ENCODE measurements at regions not wholly inside any gene's neighbourhood (a gene's known extent, or its start where the extent isn't known, plus 50 kb on each side); places are given as distances from the start of the nearest gene placed in this dataset.

DNA sequence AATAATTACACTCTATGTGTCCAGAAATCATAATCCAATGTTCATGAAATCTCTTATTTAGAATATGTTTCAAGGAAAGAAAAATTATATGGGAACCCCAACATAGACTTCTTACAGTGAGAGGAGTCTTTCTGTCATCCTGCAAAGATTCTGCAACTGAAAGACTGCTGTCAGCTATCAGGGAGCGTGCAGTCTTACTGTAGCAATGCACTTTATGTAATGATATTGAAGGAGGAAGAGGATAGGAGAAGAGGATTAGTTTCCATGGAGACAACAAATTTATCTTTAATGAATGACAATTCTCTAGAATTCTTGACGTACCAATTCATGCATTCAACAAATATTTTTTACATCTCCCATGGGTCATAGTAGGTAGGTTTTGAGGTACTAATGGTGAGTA lies 61.3 kb upstream of the MYT1L start:
- no peak for FAIRE-seq

DNA sequence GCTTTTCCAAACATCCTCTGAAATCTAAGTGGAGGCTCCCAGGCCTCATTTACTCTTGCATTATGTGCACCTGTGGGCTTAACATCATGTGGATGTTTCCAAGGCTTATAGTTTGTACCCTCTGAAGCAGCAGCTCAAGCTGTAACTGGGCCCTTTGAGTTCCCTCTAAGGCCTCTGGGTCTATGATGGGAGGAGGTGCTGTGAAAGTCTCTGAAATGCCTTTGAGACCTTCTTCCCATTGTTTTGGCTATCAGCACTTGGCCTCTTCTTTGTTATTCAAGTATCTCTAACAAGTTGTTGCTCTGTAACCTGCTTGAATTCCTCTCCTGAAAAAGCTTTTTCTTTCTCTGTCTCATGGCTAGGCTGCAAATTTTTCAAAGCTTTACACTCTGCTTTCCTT lies 58.1 kb upstream of the MYT1L start:
- no peak for FAIRE-seq
